Activated CD4-positive, CD25-positive, alpha-beta regulatory T cell (primary cell): ENCODE measurements at regions not wholly inside any gene's neighbourhood (a gene's known extent, or its start where the extent isn't known, plus 50 kb on each side); places are given as distances from the start of the nearest gene placed in this dataset.

Experiments
- DNase-seq, 4 experiments: peaks; one replicate each; lab custom pipeline; 2025; lab: John Stamatoyannopoulos, UW

DNA sequence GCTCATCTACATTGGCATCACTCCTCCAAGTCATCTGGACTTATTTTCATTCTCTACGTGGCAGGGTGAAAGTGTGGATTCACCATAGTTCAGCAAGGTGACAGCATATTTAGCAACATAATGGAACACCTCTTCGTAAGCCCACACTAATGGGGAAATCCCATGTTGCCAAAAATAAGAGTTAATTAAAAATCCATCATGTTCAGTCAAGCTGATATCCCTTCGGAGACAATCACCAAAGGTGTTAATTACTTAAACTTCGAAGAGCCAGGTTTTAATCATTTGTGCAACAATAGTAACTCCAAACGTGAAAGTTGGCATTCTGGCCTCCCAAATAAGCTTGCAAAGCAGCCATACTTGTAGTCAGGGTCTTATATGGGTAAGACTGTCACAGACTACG is 242.9 kb downstream of the NSG2 start:
- no peak for DNase-seq

DNA sequence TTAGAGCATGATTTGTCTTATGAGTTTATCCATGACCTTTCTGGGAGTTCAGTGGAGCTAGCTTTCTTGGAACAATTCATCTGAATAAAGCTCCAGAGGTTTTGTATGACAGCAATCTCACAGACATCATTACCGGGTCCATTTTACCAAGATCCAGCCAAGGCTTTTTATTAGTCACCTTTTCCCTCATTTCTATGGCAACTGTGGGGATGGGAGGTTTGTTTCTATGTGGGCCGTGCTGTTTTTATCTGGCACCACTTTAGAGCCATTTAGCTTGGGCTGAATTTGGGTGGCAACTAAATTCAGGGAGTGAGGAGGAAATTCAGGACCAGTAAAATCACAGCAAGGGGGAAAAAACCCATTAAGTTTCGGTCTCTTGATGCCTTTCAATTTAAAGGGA is 245.7 kb downstream of the NSG2 start:
- no peak for DNase-seq

GRCh38 chr5:174292348-174292747 is 246.8 kb downstream of the NSG2 start:
- DNase-seq = no peak

DNA sequence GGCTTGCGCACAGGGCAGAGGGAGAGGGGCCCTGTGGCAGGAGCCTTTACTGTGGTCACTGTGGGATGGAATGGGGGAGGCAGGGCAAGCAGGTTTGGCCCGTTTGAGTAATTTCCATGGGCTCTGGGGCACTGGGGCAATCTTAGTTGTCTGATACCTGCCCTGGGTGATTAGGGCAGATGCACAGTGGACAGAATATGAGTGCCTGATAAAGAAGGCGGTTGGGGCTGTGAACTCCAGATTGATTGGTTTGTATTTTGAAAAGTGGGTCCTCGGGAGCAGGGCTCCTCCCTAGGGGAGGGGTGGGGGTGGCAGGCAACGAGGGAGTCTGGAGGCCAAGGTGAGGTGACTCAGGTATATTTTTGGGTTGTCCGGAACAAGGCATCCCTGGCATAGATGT is 247.5 kb downstream of the NSG2 start:
- no peak for DNase-seq

DNA sequence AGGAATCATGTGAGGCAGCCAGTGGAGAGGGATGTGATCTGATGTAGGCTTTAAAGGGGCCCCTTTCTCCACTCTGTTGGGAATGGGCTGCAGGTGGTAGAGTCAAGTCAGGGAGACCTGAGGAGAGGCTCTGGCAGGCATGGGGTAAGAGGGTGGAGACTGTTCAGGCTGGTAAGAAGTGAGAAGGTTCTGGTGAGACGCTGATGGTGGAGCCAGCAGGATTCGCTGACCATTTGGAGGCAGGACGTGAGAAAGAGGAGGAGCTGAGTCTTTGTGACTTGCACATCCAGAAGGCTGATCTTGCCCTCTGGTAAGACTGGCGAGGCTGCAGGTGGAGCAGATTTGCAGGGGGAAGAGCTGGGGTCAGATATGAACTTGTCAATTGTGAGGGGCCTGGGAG is 248.0 kb downstream of the NSG2 start:
- no peak for DNase-seq

GRCh38 chr5:174294891-174295620 is 249.6 kb downstream of the NSG2 start:
- no peak for DNase-seq

GRCh38 chr5:174295702-174296436 is 250.4 kb downstream of the NSG2 start:
- no peak for DNase-seq

- DNase-seq = no peak
Observed at GRCh38 chr5:174300118-174300940, 254.8 kb downstream of the NSG2 start.

DNA sequence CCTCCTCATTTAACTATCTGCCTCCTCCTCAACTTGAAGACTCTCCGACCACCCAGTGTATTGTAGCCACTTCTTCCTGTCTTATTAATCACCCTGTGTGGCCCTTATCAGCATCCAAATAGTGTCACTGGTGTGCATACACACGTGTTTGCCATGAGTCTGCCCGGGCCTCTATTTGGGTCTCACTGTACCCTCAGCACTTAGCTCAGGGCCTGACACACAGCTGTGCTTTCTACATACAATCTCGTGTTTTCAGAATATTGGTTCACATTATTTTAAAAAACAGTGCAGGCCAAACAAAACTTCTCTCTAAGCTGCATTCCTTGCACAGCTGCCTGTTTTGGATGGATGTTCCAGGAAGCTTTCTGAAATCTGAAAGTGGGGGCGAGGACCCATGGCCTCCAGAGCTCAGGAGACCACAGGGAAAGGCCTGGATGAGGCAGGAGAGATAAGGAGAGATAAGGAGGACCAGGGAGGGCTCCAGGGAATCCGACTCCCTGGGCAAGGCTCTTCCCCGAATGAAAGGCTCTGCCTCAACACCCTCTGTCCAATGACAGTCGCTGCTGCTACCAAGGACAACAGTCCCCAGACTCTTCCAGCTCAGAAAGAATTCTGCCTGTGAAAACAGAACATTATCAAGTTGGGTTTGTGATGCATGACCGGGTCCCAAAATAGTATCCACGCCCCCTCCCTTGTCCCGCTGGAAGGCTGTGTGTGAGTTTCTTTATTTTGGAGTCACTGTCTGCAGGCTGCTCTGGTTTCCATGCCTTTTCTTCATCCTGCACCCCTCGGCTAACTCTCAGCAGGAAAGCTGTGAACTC is 255.6 kb downstream of the NSG2 start:
- no peak for DNase-seq

GRCh38 chr5:174301848-174302625 is 256.5 kb downstream of the NSG2 start:
- no peak for DNase-seq

DNA sequence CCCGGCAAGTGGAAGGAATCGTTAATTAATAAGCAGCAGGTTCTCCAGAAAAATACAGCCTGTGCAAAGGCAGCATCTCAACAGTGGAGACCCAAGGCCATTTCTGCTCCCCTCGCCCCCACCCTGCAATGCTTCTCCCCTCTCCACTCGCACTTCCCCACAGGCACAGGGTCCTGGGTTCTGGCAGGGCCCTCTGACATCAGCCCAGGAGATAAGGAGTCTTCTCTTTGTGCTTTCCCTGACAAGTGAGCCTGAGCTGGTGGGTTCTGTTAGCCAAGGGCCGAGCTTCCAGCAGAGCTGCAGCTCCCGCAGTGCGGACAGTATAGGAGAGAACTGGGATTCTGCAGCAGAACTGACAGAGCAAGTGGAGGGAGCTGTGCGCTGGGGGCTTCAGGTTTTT is 257.5 kb downstream of the NSG2 start:
- no peak for DNase-seq

DNA sequence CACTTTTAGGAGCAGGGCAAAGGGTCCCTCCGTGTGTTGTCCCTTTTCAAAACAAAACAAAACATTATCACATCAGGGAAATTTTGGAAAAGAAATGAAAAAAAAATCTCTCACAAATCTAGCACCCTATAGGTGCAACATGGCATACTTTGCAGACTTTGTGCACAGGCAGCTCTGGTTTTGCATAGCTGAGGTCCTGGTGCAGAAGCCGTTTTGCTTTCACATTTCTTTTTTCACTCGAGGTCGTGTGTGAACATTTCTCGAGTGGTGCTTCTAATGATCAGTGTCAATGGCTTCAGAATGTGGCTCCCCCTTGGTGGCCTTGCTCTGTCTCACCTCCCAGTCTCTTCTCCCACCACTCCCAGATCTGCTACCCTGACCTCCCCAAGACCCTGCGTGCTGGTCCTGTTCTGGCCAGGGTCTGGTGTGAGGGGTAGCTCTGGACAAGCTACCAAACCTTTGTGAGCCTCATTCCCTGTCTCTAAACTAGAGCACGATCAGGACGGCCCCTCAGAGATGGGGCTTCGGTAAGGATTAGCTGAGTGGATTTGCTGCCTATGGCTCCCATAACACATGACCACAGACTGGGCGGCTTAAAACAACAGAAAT is 258.0 kb downstream of the NSG2 start:
- DNase-seq = no peak

GRCh38 chr5:174305241-174305681 is 259.8 kb downstream of the NSG2 start:
- no peak for DNase-seq

DNA sequence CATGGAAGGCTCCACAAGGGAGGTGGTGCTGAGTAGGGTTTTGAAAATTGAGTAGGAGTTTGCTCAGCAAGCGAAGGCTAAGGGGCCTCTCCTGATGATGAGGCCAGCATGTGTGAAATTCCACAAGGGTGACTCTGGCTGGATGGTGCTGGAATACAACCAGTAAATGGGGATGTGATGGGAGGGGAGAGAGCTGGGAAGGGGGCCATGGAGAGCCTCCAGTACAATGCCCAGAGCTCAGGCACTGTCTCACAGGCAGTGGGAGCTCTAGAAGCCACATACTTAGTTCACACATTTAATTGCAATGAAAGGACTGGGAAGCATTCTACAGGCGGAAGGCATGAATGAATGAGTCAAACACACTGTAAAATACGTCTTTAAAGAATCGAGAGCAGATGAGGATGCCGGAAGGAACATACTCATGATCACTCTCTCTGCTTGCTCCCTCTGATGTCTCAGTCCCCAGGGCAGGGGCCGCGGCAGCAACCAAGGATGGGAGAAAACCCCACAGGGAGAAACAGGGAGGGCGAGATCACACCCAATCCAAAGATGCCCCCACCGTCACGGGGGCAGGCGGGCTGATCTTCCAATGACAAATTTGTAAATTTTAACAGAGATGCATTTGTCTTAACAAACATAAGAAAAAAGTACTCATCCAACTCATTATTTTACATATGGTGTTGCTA is 261.0 kb downstream of the NSG2 start:
- DNase-seq = no peak

DNA sequence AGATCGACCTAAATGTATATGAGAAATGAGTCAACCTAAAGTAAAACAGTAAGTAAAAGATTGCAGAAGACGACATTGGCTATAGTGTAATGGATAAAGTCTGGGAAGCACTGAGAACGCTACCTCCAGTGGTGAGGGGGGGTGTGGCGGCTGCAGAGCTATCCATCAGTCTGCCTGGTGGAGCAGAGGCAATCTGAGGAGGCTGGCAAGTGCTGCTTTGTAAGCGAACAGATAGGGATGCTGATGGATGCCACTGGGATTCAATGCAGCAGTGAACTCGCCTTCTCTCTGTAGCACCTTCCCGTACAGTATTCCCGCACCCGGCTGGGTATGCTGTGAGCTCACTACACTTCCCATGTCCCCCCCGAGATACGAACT is 261.5 kb downstream of the NSG2 start:
- DNase-seq = no peak

DNA sequence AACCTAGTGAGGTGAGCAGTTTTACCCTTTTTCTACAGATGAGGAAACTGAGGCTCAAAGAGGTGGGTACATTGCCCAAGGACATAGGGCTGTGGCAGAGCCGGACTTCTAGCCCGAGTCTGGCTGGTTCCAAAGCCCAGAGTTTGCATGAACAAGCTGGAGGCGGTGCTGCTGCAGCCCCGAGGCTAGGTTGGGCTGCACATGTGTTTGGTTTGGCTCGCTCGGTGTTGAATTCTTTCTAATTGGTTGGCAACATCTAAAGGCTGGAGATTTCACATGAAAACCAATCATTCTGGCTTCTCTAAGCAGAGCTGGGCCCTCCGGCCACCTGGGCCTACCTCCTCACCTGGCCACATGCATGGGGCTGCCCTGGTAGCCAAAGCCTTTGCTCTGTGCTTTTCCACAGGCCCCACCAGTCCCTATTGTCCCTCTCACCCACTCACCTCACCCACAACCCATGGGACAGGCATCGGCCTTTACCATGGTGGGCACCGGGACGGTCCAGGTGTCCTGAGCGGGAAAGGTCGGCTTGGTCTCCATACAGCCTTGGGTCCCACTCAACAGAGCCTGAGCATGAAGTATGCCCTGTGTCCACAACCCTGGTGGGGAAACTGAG is 262.3 kb downstream of the NSG2 start:
- DNase-seq = no peak

- DNase-seq = no peak
Observed at GRCh38 chr5:174309131-174309795, 263.8 kb downstream of the NSG2 start.

- no peak for DNase-seq
Observed at GRCh38 chr5:174310243-174310642, 264.7 kb downstream of the NSG2 start.

DNA sequence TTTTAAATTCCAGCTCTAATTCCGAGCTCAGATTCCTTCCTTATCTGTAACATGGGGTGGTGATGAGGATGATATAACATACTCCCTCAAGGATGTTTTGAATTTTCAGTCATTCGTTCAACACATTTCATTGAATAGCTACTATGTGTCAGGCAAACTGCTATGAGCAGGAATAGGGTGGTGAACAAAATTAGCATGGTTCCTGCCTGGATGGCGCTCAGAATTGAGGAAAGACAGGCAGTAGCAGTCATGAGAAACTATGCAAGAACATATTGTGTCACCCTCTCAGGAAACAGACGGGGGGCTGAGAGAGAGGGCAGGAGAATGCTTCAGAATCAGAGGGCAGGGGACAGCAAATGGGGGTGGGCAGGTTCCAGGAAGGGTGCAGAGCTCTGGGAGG is 265.2 kb downstream of the NSG2 start:
- DNase-seq = no peak
